ENCODE measurements at regions not wholly inside any gene's neighbourhood (a gene's known extent, or its start where the extent isn't known, plus 50 kb on each side); places are given as distances from the start of the nearest gene placed in this dataset.

DNA sequence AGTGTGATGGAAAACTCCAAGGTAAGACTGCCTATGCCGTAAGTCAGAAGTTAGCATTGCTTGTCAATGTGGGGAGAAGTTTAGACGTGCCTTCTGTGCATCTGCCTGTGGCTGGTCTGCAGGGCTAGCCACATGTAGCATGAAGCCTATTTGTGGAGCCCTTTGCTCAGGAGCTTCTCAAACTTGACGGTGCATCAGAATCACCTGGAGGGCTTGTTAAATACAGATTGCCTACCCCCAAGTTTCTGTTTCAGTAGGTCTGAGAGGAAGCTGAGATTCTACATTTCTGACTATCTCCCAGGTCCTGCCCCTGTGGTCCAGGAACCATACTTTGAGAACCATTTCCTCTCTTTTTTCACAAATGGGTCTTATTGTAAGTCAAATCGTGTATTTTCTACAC is 292.1 kb upstream of the TPM1 start:
- TF ChIP-seq, protein P1, sequence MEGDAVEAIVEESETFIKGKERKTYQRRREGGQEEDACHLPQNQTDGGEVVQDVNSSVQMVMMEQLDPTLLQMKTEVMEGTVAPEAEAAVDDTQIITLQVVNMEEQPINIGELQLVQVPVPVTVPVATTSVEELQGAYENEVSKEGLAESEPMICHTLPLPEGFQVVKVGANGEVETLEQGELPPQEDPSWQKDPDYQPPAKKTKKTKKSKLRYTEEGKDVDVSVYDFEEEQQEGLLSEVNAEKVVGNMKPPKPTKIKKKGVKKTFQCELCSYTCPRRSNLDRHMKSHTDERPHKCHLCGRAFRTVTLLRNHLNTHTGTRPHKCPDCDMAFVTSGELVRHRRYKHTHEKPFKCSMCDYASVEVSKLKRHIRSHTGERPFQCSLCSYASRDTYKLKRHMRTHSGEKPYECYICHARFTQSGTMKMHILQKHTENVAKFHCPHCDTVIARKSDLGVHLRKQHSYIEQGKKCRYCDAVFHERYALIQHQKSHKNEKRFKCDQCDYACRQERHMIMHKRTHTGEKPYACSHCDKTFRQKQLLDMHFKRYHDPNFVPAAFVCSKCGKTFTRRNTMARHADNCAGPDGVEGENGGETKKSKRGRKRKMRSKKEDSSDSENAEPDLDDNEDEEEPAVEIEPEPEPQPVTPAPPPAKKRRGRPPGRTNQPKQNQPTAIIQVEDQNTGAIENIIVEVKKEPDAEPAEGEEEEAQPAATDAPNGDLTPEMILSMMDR (IDR thresholded peaks at IDR 0.05) = no peak
- no peak for TF ChIP-seq POLR2AphosphoS5 (IDR thresholded peaks at IDR 0.05)
- TF ChIP-seq POLR2A (IDR thresholded peaks at IDR 0.05) = no peak
- no peak for TF ChIP-seq EP300 (IDR thresholded peaks at IDR 0.05)
